ENCODE measurements at regions not wholly inside any gene's neighbourhood (a gene's known extent, or its start where the extent isn't known, plus 50 kb on each side); places are given as distances from the start of the nearest gene placed in this dataset.
A peak's percentile ranks its signal among the peaks of the same experiment; 100 is the strongest.
"Not testable (repeated sequence)": the region's sequence is repeated elsewhere in the genome, so short reads cannot be mapped to it uniquely, and the experiment has no call there.

DNA sequence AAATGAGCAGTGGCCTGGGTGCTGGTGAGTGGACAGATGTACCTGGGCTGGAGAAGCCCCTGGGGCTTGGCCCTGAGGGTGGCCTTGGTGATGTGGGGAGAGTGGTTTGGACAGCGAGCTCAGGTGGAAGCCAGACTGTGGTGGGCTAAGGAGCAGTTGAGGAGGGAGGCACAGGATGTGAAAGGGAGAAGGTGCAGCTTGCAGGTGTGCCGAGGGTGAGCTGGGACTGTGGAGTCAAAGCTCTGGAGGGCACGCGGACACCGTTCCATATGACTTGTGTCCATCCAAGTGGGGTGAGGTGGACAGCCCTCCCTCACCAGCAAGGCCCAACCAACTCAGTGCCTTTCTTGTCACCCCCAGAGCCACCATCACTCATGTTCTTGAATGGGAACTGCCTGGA lies 170.8 kb upstream of the ZNF267 start:
- DNase-seq: no peak

DNA sequence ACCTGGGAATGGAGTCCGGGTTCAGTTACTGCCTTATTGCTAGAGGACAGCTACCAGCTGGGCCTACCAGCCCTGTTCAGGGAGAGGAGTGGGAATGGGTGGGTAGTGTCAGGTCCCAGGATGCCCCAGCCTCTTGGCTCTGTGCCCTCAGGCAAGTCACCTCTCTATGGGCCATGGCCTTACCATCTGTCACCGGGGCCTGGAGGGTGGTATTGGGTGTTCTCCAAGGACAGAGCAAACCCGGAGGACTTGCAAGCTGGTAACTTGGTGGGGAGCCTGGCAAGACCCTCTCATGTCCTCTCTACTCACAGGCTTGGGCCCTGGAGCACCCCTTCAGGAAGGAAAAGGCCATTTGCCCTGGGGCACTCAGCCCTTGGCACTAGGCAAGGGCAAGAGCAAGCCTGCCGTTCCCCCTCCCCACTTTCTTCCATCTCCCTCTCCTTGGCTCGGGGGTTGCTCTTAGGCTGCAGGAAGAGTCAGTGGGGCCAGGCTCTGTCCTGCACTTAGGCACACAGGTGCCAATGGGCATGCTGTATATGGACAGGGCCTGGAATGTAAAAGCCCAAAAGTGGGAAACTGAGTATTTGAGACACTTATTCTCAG lies 170.0 kb upstream of the ZNF267 start:
- DNase-seq: no peak

DNA sequence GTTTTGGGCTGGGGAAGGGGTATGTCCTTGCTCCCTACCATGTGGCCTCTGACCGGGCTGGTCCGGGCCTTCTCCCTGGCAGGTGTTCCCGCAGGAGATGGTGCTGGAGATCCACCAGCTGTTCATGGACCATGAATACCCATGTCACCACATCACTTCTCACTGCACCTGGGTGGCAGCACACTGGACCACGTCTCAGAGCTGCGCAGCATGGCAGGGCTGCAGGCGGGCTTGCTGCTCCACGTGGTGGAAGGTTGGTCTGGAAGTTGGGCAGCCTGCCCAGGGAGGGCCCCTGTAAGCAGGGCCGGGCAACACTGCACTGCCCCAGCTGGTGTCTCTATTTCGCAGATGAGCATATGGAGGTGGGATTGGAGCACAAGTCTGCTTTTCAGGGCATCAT lies 169.5 kb upstream of the ZNF267 start:
- DNase-seq: no peak

DNA sequence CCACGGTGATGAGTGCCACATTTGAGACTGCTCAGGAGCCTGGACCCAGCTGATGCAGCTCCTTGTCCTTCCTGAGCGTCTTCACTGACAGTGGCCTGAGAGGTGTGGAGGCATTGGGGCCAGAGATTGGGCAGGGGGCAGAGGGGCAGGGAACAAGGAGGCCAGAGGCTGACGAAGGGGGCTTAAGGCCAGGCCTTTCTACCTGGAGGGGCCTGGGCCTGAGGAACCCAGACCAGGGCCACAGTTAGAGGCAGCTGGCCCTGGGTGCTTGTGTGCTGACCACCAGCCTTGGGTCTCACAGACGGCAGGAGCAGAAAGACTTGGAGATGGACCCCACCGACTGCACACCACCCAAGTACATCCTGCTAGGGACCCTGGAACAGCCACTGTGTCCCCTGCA lies 168.2 kb upstream of the ZNF267 start:
- DNase-seq: no peak

DNA sequence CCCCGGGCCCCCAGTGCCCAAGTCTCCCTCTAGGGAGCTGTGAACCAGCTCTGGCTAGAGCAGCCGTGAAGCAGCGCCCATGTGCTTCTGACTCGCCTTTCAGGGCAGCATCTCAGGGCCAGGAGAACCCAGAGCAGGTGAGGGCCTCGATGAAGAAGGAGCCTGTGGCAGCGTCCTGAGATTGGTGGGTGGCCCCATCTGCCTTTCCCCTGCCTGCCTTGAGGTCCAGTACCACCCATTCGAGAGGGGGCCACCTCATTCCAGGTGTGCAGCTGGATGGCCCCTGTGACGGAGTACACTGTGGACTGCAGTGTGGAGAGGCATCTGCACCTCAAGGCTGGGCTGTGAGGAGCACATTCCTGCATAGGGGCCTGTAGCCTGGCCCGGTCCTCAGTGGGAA lies 167.3 kb upstream of the ZNF267 start:
- DNase-seq: no peak

DNA sequence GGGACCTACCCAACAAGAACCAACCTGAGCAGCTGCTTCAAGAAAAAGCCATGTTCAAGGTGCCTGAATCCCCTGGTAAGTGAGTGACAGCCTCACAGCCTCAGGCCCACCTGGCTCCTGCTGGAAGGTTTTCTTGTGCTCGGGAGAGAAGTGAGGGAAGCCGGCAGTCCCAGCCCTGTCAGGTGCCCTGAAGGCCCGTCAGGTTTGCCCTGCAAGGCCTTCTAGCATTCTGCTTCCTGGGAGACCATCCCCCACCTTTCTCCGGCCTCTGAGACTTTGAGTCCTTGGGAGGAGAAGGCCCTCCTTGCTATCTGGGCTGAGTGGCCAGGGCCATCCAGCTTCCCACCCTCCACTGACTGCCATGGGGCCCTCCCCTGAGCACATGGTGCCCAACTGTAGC lies 166.7 kb upstream of the ZNF267 start:
- no peak for DNase-seq

DNA sequence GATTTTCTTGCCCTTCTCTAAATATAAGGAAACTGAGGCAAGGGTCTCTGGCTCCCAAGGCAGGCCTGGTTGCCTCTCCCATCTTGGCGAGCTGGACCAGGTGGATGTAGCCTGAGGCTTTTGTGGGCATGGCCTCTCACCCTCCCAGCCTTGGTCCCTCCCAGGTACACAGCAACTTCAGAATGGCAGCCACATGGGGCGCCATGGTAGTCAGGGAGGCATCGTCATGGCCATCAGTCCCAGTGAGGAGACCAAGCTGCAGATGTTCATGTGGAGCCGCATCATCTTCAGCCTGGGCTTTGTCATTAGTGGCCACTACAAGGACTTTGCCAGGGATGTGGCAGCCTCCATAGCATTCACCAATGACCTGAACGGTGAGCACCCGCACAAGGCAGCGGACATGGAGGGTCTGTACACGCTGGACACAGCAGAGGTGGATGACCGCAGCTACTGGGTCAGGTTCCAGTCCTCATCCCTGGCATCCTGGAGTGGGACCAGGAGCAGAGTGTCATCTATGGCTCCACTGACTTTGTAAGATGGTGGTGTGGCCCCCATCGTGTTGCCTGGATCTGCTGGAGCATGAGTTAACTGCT lies 165.8 kb upstream of the ZNF267 start:
- DNase-seq: no peak

DNA sequence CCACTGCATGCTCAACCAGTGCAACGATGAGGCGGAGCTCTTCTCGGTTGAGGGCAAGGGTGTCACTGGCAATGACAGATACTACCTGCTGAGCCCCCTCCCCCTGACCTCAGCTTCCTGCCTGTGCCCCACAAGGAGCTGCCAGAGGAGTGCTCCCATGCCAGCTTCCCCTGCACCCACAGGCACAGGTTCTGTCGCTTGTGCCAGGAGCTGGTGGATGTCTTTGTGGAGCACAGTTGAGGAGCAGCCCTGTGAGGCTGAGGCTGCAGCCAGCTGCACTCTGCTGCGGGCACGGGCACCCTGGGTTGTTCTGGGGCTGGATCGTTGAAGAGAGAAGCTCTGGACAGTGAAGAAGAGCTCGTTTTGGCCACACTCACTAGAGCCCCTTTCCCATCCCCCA lies 165.3 kb upstream of the ZNF267 start:
- DNase-seq: no peak

DNA sequence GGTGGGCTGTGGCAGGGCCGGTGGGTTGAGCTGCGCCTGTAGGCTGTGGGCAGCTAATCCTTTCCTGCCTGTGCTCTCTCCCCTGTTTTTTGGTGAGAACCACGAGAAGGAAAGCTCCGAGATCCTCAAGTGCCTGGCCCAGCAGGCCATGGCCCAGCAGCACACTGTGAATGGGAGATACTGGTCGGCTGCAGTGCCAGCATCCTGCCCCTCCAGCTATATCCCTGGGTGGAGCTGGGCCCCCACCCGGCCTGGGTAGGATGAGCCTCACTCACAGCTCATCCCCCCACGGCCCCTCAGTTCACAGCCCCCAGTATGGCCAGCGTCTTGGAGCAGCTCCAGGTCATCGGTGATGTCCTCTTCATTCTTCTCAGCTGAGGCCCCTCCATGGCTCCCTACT lies 164.4 kb upstream of the ZNF267 start:
- DNase-seq: no peak

DNA sequence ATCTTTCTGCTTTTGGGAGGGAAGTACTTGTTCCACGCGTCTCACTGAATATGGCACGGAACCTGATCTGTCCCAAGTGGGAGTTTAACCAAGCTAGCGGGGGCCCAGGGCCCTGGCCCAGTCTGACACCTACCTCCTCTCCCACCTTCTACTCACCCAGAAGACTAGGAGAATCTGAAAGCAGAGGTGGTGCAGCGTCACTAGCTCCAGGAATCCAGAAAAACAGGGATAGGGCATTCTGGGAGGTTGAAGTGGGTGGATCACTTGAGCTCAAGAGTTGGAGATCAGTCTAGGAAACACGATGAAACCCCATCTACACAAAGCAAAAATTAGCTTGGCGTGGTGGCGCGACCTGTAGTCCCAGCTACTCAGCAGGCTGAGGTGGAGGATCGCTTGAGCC lies 163.5 kb upstream of the ZNF267 start:
- DNase-seq: no peak

DNA sequence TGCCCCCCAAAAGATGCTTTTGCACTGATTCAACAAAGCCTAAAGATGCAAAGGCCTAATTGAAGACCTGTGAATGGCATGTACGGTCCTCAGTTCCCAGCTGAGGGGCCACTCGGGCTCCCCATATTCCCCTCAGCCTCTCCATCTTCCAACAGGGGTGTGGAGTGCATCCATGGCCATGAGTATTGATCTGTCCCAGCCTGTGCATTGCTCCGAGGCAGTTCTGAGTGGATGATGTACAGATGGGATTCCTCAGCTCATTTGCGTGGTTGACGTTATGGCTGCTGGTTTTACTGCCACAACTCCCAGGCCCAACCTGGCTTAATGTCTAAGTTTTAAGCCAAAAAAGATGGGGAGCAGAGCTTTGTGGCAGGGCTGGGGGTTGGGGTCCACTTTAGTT lies 162.7 kb upstream of the ZNF267 start:
- no peak for DNase-seq

DNA sequence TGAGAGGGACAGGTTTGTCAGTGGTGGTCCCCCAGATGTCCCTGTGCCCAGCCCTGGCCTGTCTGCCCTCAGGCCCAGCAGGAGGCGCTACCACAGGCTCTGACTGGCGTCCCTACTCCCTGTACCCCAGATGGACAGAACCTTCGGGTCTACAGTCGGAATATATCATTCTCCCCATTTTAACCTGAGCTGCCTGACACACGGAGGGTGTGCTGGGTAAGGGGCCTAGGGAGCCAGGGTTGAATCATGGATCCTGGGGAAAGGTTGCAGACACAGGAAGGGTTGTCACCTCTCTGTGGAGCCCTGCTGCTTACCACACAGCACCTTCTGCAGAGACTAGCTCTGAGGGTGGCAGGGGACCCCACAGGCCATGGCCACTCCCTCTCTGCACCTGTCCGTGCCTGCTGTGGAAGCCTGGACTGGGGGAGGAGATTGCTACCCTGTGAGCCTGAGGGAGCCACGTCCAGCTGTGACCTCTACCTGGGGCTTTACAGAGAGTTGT lies 162.2 kb upstream of the ZNF267 start:
- no peak for DNase-seq

DNA sequence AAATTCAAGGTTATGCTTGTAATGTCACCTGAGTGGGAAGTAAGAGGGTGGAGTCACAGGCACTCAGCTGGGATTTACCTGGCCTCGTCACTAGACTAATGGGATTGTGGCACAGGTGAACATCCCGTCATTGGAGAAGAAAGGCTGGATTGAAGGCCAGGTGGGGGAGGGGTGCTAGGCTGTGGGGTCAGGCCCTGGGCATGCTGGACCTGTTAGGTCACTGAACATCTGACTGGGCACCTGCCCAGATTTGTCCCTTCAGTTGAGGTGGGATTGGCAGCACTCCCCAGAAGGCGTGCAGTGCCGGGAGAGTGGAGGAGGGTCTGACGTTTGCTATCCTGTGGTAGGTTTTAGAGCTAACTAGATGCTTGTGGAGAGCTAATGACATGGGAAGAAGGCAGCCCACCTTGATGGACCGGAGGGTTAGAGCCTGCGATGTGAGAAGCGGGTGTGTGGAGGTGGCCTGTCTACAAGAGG lies 161.5 kb upstream of the ZNF267 start:
- DNase-seq: no peak

DNA sequence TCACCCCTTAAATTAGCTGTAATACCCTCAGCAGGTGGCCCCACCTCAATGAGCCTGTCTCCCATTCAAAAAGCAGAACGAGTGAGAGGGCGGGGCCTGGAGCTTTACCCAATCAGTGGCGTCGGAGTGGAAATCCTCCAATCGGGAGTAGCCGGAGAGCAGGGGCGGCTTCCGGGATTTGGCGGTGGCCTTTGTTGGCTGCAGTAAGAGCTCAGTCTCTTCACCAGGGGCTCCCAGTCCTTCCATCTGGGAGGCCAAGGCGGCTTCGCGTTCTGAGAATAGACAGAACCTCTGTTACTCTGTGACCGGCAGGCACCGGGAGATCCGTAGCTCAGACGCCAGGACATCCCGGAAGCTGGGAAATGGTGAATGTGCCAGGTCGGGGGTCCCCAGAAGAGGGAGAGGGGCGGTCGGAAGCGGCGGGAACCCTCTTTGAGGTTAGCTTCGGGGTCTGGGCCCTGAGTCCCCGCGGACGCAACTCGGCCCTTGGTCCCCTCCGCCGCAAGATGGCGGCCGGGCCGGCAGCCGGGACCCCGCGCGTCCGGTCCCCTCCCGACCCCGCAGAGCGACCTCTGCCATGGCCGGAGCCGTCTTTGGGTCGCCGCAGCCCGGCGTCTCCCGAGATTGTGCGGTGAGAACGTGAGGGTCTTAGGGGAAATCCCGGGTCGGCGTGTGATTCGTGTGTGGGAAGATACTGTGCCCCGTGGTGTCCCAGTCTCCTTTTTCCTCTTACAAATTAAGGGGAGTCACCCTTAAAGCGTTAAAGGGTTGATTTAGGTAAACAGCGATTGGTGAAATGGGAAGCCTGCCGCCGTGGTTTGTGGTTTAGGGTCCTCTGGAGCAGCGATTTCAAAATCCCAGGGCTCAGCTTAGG lies 160.3 kb upstream of the ZNF267 start:
- peak; percentile 74 to 88 (median 84) for DNase-seq

DNA sequence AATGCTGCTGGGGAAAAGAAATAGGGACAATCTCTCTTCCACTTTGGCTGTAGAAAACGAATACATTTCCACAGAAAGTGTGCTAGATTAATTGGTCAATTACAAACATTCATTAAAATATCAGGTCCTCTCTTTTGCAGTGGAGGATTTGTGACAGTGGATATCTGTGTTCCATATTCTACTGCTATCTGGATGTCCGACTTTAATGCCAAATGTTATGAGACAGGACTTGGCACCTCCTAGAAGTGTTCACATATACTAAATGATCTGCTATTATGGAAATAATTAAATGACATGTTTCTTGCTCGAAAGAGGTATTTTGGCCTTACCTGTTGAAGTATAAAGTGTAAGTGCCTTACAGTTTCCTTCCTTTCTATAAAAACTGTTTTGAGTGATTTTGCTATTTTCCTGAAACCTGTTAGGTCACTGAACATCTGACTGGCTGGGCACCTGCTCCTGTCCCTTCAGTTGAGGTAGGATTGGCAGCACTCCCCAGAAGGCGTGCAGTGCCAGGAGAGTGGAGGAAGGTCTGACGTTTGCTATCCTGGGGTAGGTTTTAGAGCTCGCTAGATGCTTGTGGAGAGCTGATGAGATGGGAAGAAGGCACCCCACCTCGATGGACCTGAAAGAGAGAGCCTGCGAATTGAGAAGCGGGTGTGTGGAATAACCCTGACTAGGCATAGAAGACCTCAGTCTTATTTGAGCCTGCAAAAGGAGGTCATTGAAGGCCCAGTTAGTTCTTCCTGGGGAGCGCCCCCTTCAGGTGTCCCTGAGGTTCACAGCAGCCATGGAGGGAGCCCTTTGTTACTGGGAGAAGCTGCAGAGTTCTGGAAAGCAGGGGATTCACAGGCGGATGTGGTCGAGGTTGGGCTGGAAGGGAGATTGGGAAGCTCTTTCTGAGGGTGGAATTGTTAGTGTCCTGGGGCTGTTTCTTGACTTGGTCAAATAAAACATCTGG lies 159.4 kb upstream of the ZNF267 start:
- DNase-seq: no peak

DNA sequence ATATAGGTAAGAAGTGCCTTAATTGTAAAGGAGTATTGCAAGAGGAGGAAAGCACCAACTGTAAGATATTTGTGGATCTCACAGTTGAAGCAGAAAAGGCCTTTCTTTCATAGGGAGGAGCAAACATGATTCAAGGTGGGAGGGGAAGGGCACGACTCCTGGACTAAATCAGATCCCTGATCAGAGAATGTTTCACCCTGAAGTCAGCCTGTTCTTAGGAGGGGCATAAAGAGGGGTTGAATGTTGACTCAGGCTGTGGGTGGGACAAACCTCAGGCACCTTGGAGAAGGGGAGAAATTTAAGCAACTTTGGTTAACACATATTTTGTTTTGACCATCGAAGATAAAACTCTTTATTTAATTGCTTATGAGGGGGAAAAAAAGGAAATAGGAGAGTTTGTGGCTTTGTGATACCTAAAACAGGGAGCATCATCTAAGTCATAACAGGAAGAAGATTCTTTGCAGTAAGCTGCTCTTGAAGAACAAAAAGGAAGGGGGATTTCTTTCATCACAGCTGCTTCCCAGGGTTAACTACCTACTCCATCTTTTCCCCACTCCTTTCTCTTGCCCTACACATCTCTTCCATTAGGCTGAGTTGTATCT lies 158.6 kb upstream of the ZNF267 start:
- no peak for DNase-seq

DNA sequence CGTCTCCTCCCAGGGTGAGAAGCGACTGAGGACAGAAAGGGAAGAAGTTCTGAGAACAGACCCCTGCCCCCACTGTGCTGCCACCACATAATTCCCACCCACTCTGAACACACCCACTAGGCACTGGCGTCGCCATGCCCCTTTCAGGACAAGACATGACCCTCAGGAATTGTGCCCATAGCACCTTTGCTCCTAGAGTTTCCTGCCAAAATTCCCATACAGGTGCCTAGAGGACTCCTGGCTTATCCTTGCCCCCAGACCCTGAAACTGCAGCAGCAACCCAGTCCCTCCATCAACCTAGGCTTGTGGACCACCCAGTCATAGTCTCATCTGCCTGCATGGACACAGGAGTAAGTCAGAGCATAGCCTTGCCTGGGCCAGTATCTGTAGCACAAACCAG lies 157.7 kb upstream of the ZNF267 start:
- no peak for DNase-seq

DNA sequence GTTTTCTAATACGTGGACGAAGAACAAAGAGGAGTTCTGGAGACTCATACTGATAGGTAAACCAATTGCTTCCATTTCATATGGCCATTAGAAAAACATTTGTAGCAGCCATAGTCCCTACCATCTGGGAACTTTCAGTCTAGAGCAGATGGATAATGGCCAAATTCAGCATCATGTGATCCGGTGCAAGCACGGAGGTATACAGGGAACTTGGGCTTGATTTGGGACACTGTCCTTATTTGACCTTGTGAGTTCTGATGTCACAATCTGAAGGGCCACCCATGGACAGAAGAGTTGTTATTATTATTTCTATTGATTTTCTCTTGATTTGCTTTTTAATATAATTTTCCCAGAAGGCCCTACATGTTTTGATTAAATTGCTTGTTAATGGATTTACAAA lies 154.6 kb upstream of the ZNF267 start:
- no peak for DNase-seq

DNA sequence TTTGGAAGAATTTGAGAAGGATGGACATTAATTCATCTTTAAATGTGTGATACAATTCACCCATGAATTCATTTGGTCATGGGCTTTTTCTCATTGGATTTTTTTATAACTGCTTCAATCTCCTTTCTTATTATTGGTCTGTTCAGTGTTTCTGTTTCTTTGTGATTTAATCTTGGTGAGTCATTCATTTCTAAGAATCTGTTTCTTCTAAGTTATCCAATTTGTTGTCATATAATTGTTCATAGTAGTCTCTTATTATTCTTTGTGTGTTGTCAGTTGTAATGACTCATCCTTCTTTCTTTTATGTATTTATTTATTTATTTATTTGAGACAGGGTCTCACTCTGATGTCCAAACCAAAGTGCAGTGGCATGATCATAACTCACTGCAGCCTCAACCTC lies 146.1 kb upstream of the ZNF267 start:
- no peak for DNase-seq

DNA sequence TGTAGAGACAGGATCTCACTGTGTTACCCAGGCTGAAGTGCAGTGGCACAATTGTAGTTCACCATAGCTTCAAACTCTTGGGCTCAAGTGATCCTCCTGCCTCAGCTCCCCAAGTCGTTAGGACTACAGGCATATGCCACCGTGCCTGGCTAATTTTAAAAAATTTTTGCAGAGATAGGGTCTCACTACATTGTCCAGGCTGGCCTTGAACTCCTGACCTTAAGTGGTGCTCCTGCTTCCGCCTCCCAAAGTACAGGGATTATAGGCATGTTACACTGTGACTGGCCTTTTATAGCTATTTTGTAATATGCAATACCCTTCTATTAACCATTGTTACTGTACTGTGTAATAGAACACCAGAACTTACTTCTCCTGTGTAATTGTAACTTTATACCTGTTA lies 139.3 kb upstream of the ZNF267 start:
- no peak for DNase-seq

DNA sequence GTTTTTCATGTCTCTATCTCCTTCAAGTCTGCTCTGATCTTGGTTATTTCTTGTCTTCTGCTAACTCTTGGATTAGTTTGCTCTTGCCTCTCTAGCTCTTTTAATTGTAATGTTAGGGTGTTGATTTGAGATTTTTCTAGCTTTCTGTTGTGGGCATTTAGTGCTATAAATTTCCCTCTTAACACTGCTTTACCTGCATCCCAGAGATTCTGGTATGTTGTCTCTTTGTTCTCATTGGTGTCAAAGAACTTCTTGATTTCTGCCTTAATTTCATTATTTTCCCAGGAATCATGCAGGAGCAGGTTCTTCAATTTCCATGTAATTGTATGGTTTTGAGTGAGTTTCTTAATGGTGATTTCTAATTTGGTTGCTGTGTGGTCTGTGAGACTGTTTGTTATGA lies 128.5 kb upstream of the ZNF267 start:
- DNase-seq: not testable (repeated sequence)

DNA sequence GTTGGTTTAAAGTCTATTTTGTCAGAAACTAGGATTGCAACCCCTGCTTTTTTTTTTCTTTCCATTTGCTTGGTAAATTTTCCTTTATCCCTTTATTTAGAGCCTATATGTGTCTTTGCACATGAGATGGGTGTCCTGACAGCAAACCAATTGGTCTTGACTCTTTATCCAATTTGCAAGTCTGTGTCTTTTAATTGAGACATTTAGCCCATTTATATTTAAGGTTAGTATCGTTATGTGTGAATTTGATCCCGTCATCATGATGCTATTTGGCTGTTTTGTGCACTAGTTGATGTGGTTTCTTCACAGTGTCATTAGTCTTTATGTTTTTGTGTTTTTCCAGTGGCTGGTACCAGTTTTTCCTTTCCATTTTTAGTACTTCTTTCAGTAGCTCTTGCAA lies 127.7 kb upstream of the ZNF267 start:
- no peak for DNase-seq

Data from activated CD4-positive, CD25-positive, alpha-beta regulatory T cell (primary cell).